Heart left ventricle (tissue), 13 donors: ENCODE measurements at regions not wholly inside any gene's neighbourhood (a gene's known extent, or its start where the extent isn't known, plus 50 kb on each side); places are given as distances from the start of the nearest gene placed in this dataset.

Source experiments
- CTCF ChIP-seq, 12 donors: fragments of 200-600 bp; sonication (generic) in 4 of 12; IDR thresholded peaks; one replicate each; pipeline versions ENCODE4 v1.5.0 to v1.8.0; 2018 to 2022; ENCODE audit warnings: antibody characterized with exemption in 12 of 12, mild to moderate bottlenecking in 5 of 12
- POLR2A ChIP-seq, 2 donors: fragments of 450-650 bp; IDR thresholded peaks; one replicate each; pipeline ENCODE4 v1.6.1; 2017; ENCODE audit warnings: antibody characterized with exemption in 2 of 2, mild to moderate bottlenecking in 2 of 2, moderate library complexity in 2 of 2
- donor health status: ischemic (EF 13 %, LVEDD 7.1; RV severe dilation, severe dysfunction).
- donor health status: DM: no; HTN: yes; CAD: no.
- donor health status: DM: no; HTN: no; CAD: no.
- donor health status: ischemic (EF 25% LVEDD 6.9; RV normal size, moderate dysfunction).
- donor health status: ischemic (EF 25% LVEDD 5.7; RV mildly dilated, moderate dysfunction).
- donor health status: ischemic (EF 35%, LVEDD 5.7; RV mildly dilated, moderate dysfunction).
- donor health status: nonischemic (EF 11% LVEDD 7.7; RV severe dilation, severe dysfunction).
- donor health status: DM: yes; HTN: yes; CAD: no.
- donor health status: PGD.
- donor health status: ischemic (EF 29% LVEDD 5.4; RV normal size, mild dysfunction).
- donor health status: nonischemic (EF 23%, LVEDD 6.1; RV moderate dilation, normal function).

- TF ChIP-seq POLR2A (IDR thresholded peaks at IDR 0.05) = no peak
- no peak for TF ChIP-seq CTCF (IDR thresholded peaks at IDR 0.05)
Observed at GRCh38 chr5:68134669-68135313, 80.8 kb upstream of the PIK3R1 start.
